A673 (cell line): ENCODE measurements at regions not wholly inside any gene's neighbourhood (a gene's known extent, or its start where the extent isn't known, plus 50 kb on each side); places are given as distances from the start of the nearest gene placed in this dataset.

ENCODE experiments used
- BruUV-seq: library from RNA; stranded (reverse); fragments of 400-500 nt; replicated peaks from 2 replicates; lab custom pipeline; 2021; lab: Mats Ljungman, UMichigan
- CTCF ChIA-PET: fragments of 300-600 bp; sonication (Branson Sonifier 250); formaldehyde crosslinking; loops from one replicate; lab custom pipeline; 2022; ENCODE audit warnings: antibody characterized with exemption; lab: Charles Lee
- POLR2A ChIA-PET: fragments of 300-600 bp; sonication (Branson Sonifier 250); formaldehyde crosslinking; loops from one replicate; lab custom pipeline; 2022; ENCODE audit warnings: antibody characterized with exemption; ENCODE audit not compliant: low non-redundant PET; lab: Charles Lee
- DNase-seq: peaks from one replicate; pipeline ENCODE4 v3.0.0-alpha.2; 2015; ENCODE audit warnings: low spot score
- H3K27ac ChIP-seq: fragments of 200-600 bp; sonication (generic); 2 replicates; pipeline ENCODE4 v1.5.1; 2016; ENCODE audit warnings: mixed run types, low read depth, mild to moderate bottlenecking, mixed read lengths, antibody characterized with exemption, low read length; ENCODE audit not compliant: poor library complexity, severe bottlenecking
- H3K27me3 ChIP-seq: fragments of 200-600 bp; sonication (generic); replicated peaks from 2 replicates; pipeline ENCODE4 v1.6.1; 2017; ENCODE audit warnings: mixed run types, low read depth, mild to moderate bottlenecking, mixed read lengths, antibody characterized with exemption, low read length; ENCODE audit not compliant: insufficient read depth, poor library complexity
- H3K36me3 ChIP-seq: fragments of 200-600 bp; sonication (generic); 2 replicates; pipeline ENCODE4 v1.6.1; 2016; ENCODE audit warnings: mixed run types, mild to moderate bottlenecking, mixed read lengths, antibody characterized with exemption, low read length; ENCODE audit not compliant: insufficient read depth, poor library complexity, severe bottlenecking
- H3K4me1 ChIP-seq: fragments of 200-600 bp; sonication (generic); 2 replicates; pipeline ENCODE4 v1.6.1; 2017; ENCODE audit warnings: mixed run types, mild to moderate bottlenecking, mixed read lengths, antibody characterized with exemption, low read length; ENCODE audit not compliant: insufficient read depth, poor library complexity, severe bottlenecking
- H3K4me3 ChIP-seq: fragments of 200-600 bp; sonication (generic); 2 replicates; pipeline ENCODE4 v1.5.1; 2016; ENCODE audit warnings: low read depth, mixed run types, mild to moderate bottlenecking, mixed read lengths, low read length; ENCODE audit not compliant: poor library complexity, severe bottlenecking
- H3K9me3 ChIP-seq: fragments of 200-600 bp; sonication (generic); 2 replicates; pipeline ENCODE4 v1.6.1; 2016; ENCODE audit warnings: mixed run types, low read depth, mild to moderate bottlenecking, mixed read lengths, antibody characterized with exemption, low read length; ENCODE audit not compliant: poor library complexity, severe bottlenecking
- EZH2 ChIP-seq: fragments of 200-600 bp; sonication (generic); IDR thresholded peaks from 2 replicates; pipeline ENCODE4 v1.6.1; 2017; ENCODE audit warnings: borderline replicate concordance, low read depth, mild to moderate bottlenecking, mixed read lengths, antibody characterized with exemption, low read length; ENCODE audit not compliant: poor library complexity, severe bottlenecking
- intact Hi-C: fragments of 100-400 bp; cut with micrococcal nuclease; formaldehyde crosslinking; loops from one replicate; pipeline ENCODE4 v1.10.0; 2022; ENCODE audit not compliant: unreplicated experiment
- TF ChIP-seq, protein P1 (sequence below): fragments of 300-800, 200-600 bp; sonication (generic); conservative IDR thresholded peaks from 2 replicates; pipeline ENCODE4 v1.5.1; 2017; ENCODE audit warnings: low read depth, mild to moderate bottlenecking, antibody characterized with exemption, low read length, moderate library complexity, mixed read lengths

DNA sequence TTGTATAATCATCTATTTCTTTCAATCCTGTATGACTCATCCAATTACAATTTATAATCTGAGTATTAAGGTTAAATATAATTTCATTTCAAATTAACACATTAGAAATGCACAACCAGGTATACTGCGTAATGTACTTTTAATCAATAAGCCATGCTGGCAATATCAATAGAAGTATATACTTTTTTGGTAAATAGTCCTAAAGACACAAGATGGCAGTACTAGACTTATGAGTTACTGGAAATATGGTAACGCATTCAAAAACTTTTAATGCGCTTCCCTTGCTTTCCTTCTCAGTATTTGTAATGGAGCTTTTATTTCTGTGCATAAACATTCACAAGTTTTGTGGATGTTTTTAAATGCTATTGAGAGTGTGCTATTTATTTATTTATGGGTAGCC is 1162.0 kb upstream of the TMPRSS15 start:
- no peak overlapping the region for H3K4me3 ChIP-seq
- ChIA-PET POLR2A (no interaction called here), CTCF (no interaction called here)
- no peak for TF ChIP-seq EZH2
- TF ChIP-seq, protein P1, sequence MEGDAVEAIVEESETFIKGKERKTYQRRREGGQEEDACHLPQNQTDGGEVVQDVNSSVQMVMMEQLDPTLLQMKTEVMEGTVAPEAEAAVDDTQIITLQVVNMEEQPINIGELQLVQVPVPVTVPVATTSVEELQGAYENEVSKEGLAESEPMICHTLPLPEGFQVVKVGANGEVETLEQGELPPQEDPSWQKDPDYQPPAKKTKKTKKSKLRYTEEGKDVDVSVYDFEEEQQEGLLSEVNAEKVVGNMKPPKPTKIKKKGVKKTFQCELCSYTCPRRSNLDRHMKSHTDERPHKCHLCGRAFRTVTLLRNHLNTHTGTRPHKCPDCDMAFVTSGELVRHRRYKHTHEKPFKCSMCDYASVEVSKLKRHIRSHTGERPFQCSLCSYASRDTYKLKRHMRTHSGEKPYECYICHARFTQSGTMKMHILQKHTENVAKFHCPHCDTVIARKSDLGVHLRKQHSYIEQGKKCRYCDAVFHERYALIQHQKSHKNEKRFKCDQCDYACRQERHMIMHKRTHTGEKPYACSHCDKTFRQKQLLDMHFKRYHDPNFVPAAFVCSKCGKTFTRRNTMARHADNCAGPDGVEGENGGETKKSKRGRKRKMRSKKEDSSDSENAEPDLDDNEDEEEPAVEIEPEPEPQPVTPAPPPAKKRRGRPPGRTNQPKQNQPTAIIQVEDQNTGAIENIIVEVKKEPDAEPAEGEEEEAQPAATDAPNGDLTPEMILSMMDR: no peak
- H3K36me3 ChIP-seq: no peaks in the 10 kb centered on the region
- H3K4me1 ChIP-seq: no peaks in the 10 kb centered on the region
- H3K9me3 ChIP-seq: peaks cover 22% of the 10 kb centered on the region
- BruUV-seq: no TSS peak
- no peak for DNase-seq
- intact Hi-C loops: no loop called here
- no peaks in the 10 kb centered on the region for H3K27me3 ChIP-seq
- no peak overlapping the region for H3K27ac ChIP-seq

DNA sequence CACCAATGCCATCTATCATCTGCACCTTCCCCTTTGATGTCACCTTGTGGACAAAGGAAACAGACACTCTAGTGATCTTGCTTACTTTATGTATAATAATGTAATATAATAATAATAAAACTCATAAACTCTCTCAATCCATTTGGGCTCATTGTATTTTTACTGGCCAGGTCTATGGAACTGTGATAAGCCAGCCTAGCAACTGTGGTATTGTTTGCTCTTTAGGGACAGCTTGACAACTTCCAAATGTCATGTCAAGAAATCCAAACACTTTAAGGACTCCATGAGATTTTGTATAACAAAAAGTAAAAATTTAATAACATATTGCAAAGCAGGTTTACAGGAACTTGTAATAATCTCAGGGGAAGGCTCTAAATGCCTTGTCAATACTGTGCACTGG is 1163.4 kb upstream of the TMPRSS15 start:
- DNase-seq: no peak
- TF ChIP-seq, protein P1: no peak
- no peak for TF ChIP-seq EZH2
- no peak overlapping the region for H3K27ac ChIP-seq
- intact Hi-C loops: no loop called here
- H3K9me3 ChIP-seq: peaks cover 23% of the 10 kb centered on the region
- H3K27me3 ChIP-seq: no peaks in the 10 kb centered on the region
- H3K4me1 ChIP-seq: no peaks in the 10 kb centered on the region
- ChIA-PET CTCF (no interaction called here), POLR2A (no interaction called here)
- BruUV-seq: no TSS peak
- no peak overlapping the region for H3K4me3 ChIP-seq
- H3K36me3 ChIP-seq: no peaks in the 10 kb centered on the region

DNA sequence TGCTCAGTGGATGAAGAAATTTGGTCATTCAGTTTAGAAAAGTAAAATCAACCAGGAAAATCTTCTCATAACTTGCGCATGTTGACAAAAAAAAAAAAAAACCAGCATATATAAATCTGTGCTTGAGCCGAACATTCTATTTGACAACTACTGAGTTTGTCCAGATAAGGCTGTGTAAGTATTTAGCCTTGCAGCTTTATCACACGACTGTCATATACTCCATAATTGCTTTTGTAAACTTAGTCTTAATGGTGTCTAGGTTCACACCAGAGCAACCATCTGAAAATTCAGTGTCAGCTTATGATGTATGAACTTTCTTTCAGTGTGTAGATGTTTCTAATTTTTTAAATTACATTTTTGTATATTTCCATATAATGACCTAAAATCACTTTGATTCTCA is 1173.8 kb upstream of the TMPRSS15 start:
- Histone ChIP-seq H3K4me3 (no peak overlapping the region), H3K27me3 (no peaks in the 10 kb centered on the region), H3K9me3 (peaks cover 29% of the 10 kb centered on the region), H3K27ac (no peak overlapping the region), H3K36me3 (no peaks in the 10 kb centered on the region), H3K4me1 (no peaks in the 10 kb centered on the region)
- no peak for DNase-seq
- ChIA-PET CTCF (no interaction called here), POLR2A (no interaction called here)
- TF ChIP-seq, protein P1: no peak
- TF ChIP-seq EZH2: no peak
- intact Hi-C loops: no loop called here
- no TSS peak for BruUV-seq
